ENCODE measurements at regions not wholly inside any gene's neighbourhood (a gene's known extent, or its start where the extent isn't known, plus 50 kb on each side); places are given as distances from the start of the nearest gene placed in this dataset.

- TF ChIP-seq CTCF (optimal IDR thresholded peaks at IDR 0.05 in 1 of 3, IDR thresholded peaks at IDR 0.05 in 1 of 3, conservative IDR thresholded peaks at IDR 0.05 in 1 of 3; ENCODE audit: extremely low read depth in 1 of 3, insufficient read depth in 2 of 3, low read length in 3 of 3) (no peak), EZH2 (IDR thresholded peaks at IDR 0.05; ENCODE audit: low read length) (no peak)
Observed at GRCh38 chrX:112470551-112470950, 209.2 kb downstream of the LHFPL1 start.

Data from keratinocyte (primary cell).